A549 (cell line): ENCODE measurements at regions not wholly inside any gene's neighbourhood (a gene's known extent, or its start where the extent isn't known, plus 50 kb on each side); places are given as distances from the start of the nearest gene placed in this dataset.

ENCODE experiments used
- ATAC-seq, 2 experiments: fragments of 200-7000 bp in 1 of 2; fragments of >200 bp in 1 of 2; cut with Nextera tagmentation in 1 of 2; cut with Tn5 transposase in 1 of 2; 3 replicates each; pipeline versions ENCODE4 v1.8.0 to v1.9.1; 2018 to 2020; ENCODE audit warnings: mild to moderate bottlenecking in 1 of 2, moderate library complexity in 1 of 2
- CTCF ChIA-PET: fragments of 300-600 bp; sonication (Branson Sonifier 250); formaldehyde crosslinking; extraction: SDS; loops from one replicate; lab custom pipeline; 2021; ENCODE audit warnings: antibody characterized with exemption, inconsistent platforms; lab: Yijun Ruan, JAX
- POLR2A ChIA-PET: fragments of 350-600 bp; formaldehyde crosslinking; extraction: SDS; loops from one replicate; lab custom pipeline; 2021; ENCODE audit warnings: antibody characterized with exemption, inconsistent platforms; lab: Yijun Ruan, JAX
- DNase-seq, 2 experiments: peaks; one replicate each; pipeline versions ENCODE4 v3.0.0 to v3.0.0-alpha.2; 2011 to 2016; ENCODE audit warnings: low read depth in 1 of 2, low spot score in 1 of 2
- FAIRE-seq: peaks from 2 replicates; lab custom pipeline; 2011; peaks lifted over from hg19 to GRCh38; lab: Jason Lieb, UNC
- H3K27ac ChIP-seq, 2 experiments: fragments of >200 bp; sonication (Bioruptor Twin); formaldehyde crosslinking; 3 replicates each; pipeline ENCODE4 v1.5.1; 2016 to 2017
- H3K4me1 ChIP-seq: fragments of >200 bp; sonication (Bioruptor Twin); formaldehyde crosslinking; 3 replicates; pipeline ENCODE4 v1.6.1; 2016
- H3K4me2 ChIP-seq: fragments of >200 bp; sonication (Bioruptor Twin); formaldehyde crosslinking; 3 replicates; pipeline ENCODE4 v1.6.1; 2016
- H3K4me3 ChIP-seq: fragments of >200 bp; sonication (Bioruptor Twin); formaldehyde crosslinking; 3 replicates; pipeline ENCODE4 v1.5.1; 2016
- H3K9me3 ChIP-seq: fragments of >200 bp; sonication (Bioruptor Twin); formaldehyde crosslinking; 3 replicates; pipeline ENCODE4 v1.6.1; 2016
- BHLHE40 ChIP-seq: IDR thresholded peaks from 2 replicates; pipeline ENCODE4 v1.6.1; 2012; ENCODE audit warnings: low read depth, low read length, inconsistent platforms
- CBX2 ChIP-seq: fragments of 200-600 bp; sonication (generic); IDR thresholded peaks from 2 replicates; pipeline ENCODE4 v1.6.1; 2016; ENCODE audit warnings: low read depth, mild to moderate bottlenecking, borderline replicate concordance
- CHD2 ChIP-seq: fragments of 150-350 bp; IDR thresholded peaks from 2 replicates; pipeline ENCODE4 v1.6.1; 2014; ENCODE audit warnings: low read length; ENCODE audit not compliant: partially characterized antibody
- CHD4 ChIP-seq: fragments of 200-600 bp; sonication (generic); IDR thresholded peaks from 2 replicates; pipeline ENCODE4 v1.6.1; 2016; ENCODE audit warnings: antibody characterized with exemption, mild to moderate bottlenecking, borderline replicate concordance
- ELK1 ChIP-seq: fragments of 150-350 bp; IDR thresholded peaks from 2 replicates; pipeline ENCODE4 v1.6.1; 2014; ENCODE audit warnings: low read depth, mild to moderate bottlenecking, low read length
- FOSB ChIP-seq: fragments of 250-450 bp; sonication (Bioruptor Pico); IDR thresholded peaks from 2 replicates; pipeline ENCODE4 v1.5.0; 2020; ENCODE audit warnings: mild to moderate bottlenecking, moderate library complexity
- FOSL2 ChIP-seq, 2 experiments: fragments of 450-650 bp in 1 of 2; fragments of >200 bp in 1 of 2; sonication (Bioruptor Twin) in 1 of 2; formaldehyde crosslinking; IDR thresholded peaks; 2 replicates each; pipeline versions ENCODE4 v1.5.0 to v1.6.1; 2016 to 2020; ENCODE audit warnings: mild to moderate bottlenecking in 1 of 2, moderate library complexity in 1 of 2
- FOXS1 ChIP-seq: fragments of 250-450 bp; sonication (Bioruptor Pico); IDR thresholded peaks from 2 replicates; pipeline ENCODE4 v1.5.0; 2020; ENCODE audit warnings: mild to moderate bottlenecking, moderate library complexity
- HDAC2 ChIP-seq: fragments of 200-600 bp; sonication (generic); IDR thresholded peaks from 2 replicates; pipeline ENCODE4 v1.6.1; 2016
- HES2 ChIP-seq: fragments of >200 bp; sonication (Bioruptor Twin); formaldehyde crosslinking; IDR thresholded peaks from 2 replicates; pipeline ENCODE4 v1.6.1; 2016
- HMGXB4 ChIP-seq: fragments of 250-450 bp; sonication (Bioruptor Pico); IDR thresholded peaks from 2 replicates; pipeline ENCODE4 v1.5.0; 2021; ENCODE audit warnings: mild to moderate bottlenecking, moderate library complexity, borderline replicate concordance
- JUN ChIP-seq, 2 experiments: fragments of >200 bp; sonication (Bioruptor Twin); formaldehyde crosslinking; IDR thresholded peaks; 2 replicates in 1 of 2; 3 replicates in 1 of 2; pipeline ENCODE4 v1.6.1; 2016 to 2017
- JUNB ChIP-seq: fragments of >200 bp; sonication (Bioruptor Twin); formaldehyde crosslinking; IDR thresholded peaks from 2 replicates; pipeline ENCODE4 v1.6.1; 2016
- KDM1A ChIP-seq: fragments of 200-600 bp; sonication (generic); IDR thresholded peaks from 2 replicates; pipeline ENCODE4 v1.6.1; 2016; ENCODE audit warnings: low read depth, mild to moderate bottlenecking
- MYC ChIP-seq: IDR thresholded peaks from 2 replicates; pipeline ENCODE4 v1.6.1; 2012; ENCODE audit warnings: mild to moderate bottlenecking, inconsistent platforms, low read length, improper control_type of control experiment, borderline replicate concordance
- NR3C1 ChIP-seq: fragments of >200 bp; sonication (Bioruptor Twin); formaldehyde crosslinking; IDR thresholded peaks from 3 replicates; pipeline ENCODE4 v1.6.1; 2017
- PBX3 ChIP-seq: IDR thresholded peaks from 2 replicates; pipeline ENCODE4 v1.6.1; 2012
- PHF8 ChIP-seq: fragments of 200-600 bp; sonication (generic); IDR thresholded peaks from 2 replicates; pipeline ENCODE4 v1.6.1; 2016; ENCODE audit warnings: low read depth, mild to moderate bottlenecking, antibody characterized with exemption, moderate library complexity, borderline replicate concordance
- POLR2AphosphoS2 ChIP-seq: conservative IDR thresholded peaks from 2 replicates; pipeline ENCODE4 v1.6.1; 2012; ENCODE audit warnings: low read length, improper control_type of control experiment, inconsistent platforms
- REST ChIP-seq: fragments of 200-600 bp; sonication (generic); IDR thresholded peaks from 2 replicates; pipeline ENCODE4 v1.6.1; 2016; ENCODE audit warnings: antibody characterized with exemption, mild to moderate bottlenecking, moderate library complexity
- SMC3 ChIP-seq: fragments of >200 bp; sonication (Bioruptor Twin); formaldehyde crosslinking; IDR thresholded peaks from 3 replicates; pipeline ENCODE4 v1.6.1; 2018; ENCODE audit warnings: inconsistent platforms
- USF2 ChIP-seq: fragments of 450-650 bp; IDR thresholded peaks from 2 replicates; pipeline ENCODE4 v1.6.1; 2014; ENCODE audit warnings: antibody characterized with exemption
- ZFP36 ChIP-seq: fragments of 450-650 bp; IDR thresholded peaks from 2 replicates; pipeline ENCODE4 v1.6.1; 2014; ENCODE audit warnings: borderline replicate concordance; ENCODE audit not compliant: partially characterized antibody
- ZNF302 ChIP-seq: fragments of 250-450 bp; sonication (Bioruptor Pico); IDR thresholded peaks from 2 replicates; pipeline ENCODE4 v1.9.0; 2021; ENCODE audit warnings: inconsistent platforms, mild to moderate bottlenecking, moderate library complexity
- ZSCAN20 ChIP-seq: fragments of 250-450 bp; sonication (Bioruptor Pico); IDR thresholded peaks from 2 replicates; pipeline ENCODE4 v1.8.0; 2022; ENCODE audit warnings: mild to moderate bottlenecking, moderate library complexity
- WGBS: methylation state at CpG from one replicate; pipeline ENCODE4 v1.1.6; 2017; ENCODE audit errors: missing lambda C conversion rate; 5-methylcytosine and 5-hydroxymethylcytosine counted together

GRCh38 chr2:18792684-18793083 is 203.3 kb upstream of the NT5C1B start:
- no peak overlapping the region for H3K4me2 ChIP-seq
- no peak for ATAC-seq
- CTCF ChIA-PET, result interaction anchor here (0.7 to 1.4 kb wide), 2 partner anchors 9 to 1071 kb away, joined by 3 read pairs; no protein-coding TSS in a partner anchor
- H3K9me3 ChIP-seq, result no peaks in the 10 kb centered on the region
- FAIRE-seq, result no peak
- no peak for DNase-seq
- 69% methylated on average over 6 of the region's 6 CpGs for WGBS
- TF ChIP-seq PHF8, result no peak
- TF ChIP-seq ZFP36, result no peak
- no peak for TF ChIP-seq HDAC2
- TF ChIP-seq JUN (IDR thresholded peaks at IDR 0.05), result no peak
- no peak overlapping the region for H3K27ac ChIP-seq
- H3K4me1 ChIP-seq, result no peaks in the 10 kb centered on the region
- no peak overlapping the region for H3K4me3 ChIP-seq
- POLR2A ChIA-PET, result no interaction called here

- CTCF ChIA-PET, result interaction anchor here (1.4 kb wide), 1 partner anchor 1072 kb away, joined by 3 read pairs; no protein-coding TSS in a partner anchor
- H3K4me2 ChIP-seq, result no peak overlapping the region
- no peaks in the 10 kb centered on the region for H3K9me3 ChIP-seq
- TF ChIP-seq HES2 (no peak), PHF8 (no peak), JUN (IDR thresholded peaks at IDR 0.05) (no peak), FOXS1 (CRISPR knock-in tag) (no peak), HDAC2 (no peak), KDM1A (no peak), PBX3 (no peak), NR3C1 (no peak), ZNF302 (CRISPR knock-in tag) (no peak), CBX2 (no peak), CHD4 (no peak), ELK1 (no peak), FOSB (CRISPR knock-in tag) (no peak), MYC (no peak), CHD2 (no peak), BHLHE40 (no peak), FOSL2 (IDR thresholded peaks at IDR 0.05) (no peak), FOSL2 (CRISPR knock-in tag; IDR thresholded peaks at IDR 0.05) (no peak), POLR2AphosphoS2 (no peak), JUNB (no peak), ZSCAN20 (no peak)
- TF ChIP-seq, all 56 proteins: peak for 0
- DNase-seq, result no peak
- H3K4me1 ChIP-seq, result no peaks in the 10 kb centered on the region
- POLR2A ChIA-PET, result no interaction called here
- no peak overlapping the region for H3K4me3 ChIP-seq
- 53% methylated on average over 3 of the region's 3 CpGs for whole genome bisulfite sequencing
- FAIRE-seq, result no peak
- no peak overlapping the region for H3K27ac ChIP-seq
- no peak for ATAC-seq
Measured at GRCh38 chr2:18792226-18792629, 202.9 kb upstream of the NT5C1B start.

GRCh38 chr2:18791172-18791797 is 201.9 kb upstream of the NT5C1B start:
- no peaks in the 10 kb centered on the region for H3K9me3 ChIP-seq
- POLR2A ChIA-PET, result interaction anchor here (0.6 kb wide), 1 partner anchor 193 kb away, joined by 7 read pairs; no protein-coding TSS in a partner anchor
- CTCF ChIA-PET, result interaction anchor here (0.6 to 1.4 kb wide), 2 partner anchors 12 to 1073 kb away, joined by 3 read pairs; no protein-coding TSS in a partner anchor
- TF ChIP-seq KDM1A (no peak), SMC3 (no peak), USF2 (no peak), REST (no peak), HMGXB4 (CRISPR knock-in tag) (no peak), ZSCAN20 (no peak)

More at GRCh38 chr2:18791172-18791797, 201.9 kb upstream of the NT5C1B start:
- Histone ChIP-seq H3K4me3 (no peak overlapping the region), H3K4me1 (no peaks in the 10 kb centered on the region), H3K4me2 (no peak overlapping the region), H3K27ac (no peak overlapping the region)
- 70% methylated on average over 9 of the region's 9 CpGs for WGBS
- no peak for ATAC-seq
- no peak for FAIRE-seq
- no peak for DNase-seq
